GM12872 (cell line): ENCODE measurements at regions not wholly inside any gene's neighbourhood (a gene's known extent, or its start where the extent isn't known, plus 50 kb on each side); places are given as distances from the start of the nearest gene placed in this dataset.

Source experiments
- TF ChIP-seq, protein P1 (sequence below): IDR thresholded peaks from 3 replicates; pipeline ENCODE4 v1.5.1; 2011; ENCODE audit warnings: low read depth, mild to moderate bottlenecking, low read length, moderate library complexity; ENCODE audit not compliant: insufficient read depth

DNA sequence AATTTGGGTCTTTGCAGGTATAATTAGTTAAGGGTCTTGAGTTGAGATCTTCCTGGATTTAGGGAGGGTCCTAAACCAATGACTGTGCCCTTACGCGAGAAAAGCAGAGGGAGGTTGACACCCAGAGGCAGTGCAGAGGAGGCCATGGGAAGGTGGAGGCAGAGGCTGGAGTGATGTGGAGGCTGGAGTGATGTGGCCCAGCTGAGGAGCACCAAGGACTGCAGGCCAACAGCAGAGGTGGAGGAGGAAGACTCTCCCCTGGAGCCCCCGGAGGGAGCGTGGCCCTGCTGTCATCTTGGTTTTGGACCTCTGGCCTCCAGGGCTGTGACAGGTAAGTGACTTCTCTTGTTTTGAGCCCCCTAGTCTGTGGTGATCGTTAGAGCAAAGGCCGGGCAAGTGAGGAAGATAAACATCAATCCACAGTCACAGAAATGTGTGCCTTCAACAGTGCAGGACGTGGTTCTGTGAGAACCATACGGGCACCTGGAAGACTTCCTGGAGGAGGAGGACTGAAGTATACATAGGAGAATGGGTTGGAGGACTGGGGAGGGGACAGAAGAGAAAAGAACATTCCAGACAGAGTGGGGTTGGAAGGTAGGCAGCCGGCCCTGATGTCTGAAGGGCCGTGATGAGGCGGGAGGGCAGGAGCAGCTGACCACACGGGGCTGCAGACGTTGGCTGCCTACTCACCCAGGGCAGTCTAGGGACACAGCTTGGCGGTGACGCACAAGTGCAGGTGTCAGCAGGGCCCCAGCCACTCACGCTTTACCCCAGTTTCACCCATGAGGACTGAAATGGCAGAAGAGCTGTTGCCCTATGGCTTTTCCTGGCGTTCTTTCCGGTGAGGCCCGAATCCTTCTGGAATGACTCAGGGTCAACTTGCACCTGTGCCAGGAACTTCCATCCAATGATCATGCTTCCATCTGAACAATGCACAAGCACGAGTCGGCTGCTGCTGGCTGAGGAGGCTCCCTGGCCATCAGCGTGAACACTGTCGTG is 270.2 kb downstream of the CTTN start:
- TF ChIP-seq, protein P1, sequence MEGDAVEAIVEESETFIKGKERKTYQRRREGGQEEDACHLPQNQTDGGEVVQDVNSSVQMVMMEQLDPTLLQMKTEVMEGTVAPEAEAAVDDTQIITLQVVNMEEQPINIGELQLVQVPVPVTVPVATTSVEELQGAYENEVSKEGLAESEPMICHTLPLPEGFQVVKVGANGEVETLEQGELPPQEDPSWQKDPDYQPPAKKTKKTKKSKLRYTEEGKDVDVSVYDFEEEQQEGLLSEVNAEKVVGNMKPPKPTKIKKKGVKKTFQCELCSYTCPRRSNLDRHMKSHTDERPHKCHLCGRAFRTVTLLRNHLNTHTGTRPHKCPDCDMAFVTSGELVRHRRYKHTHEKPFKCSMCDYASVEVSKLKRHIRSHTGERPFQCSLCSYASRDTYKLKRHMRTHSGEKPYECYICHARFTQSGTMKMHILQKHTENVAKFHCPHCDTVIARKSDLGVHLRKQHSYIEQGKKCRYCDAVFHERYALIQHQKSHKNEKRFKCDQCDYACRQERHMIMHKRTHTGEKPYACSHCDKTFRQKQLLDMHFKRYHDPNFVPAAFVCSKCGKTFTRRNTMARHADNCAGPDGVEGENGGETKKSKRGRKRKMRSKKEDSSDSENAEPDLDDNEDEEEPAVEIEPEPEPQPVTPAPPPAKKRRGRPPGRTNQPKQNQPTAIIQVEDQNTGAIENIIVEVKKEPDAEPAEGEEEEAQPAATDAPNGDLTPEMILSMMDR = no peak

GRCh38 chr11:70669281-70669680 is 271.0 kb downstream of the CTTN start:
- TF ChIP-seq, protein P1 = no peak

DNA sequence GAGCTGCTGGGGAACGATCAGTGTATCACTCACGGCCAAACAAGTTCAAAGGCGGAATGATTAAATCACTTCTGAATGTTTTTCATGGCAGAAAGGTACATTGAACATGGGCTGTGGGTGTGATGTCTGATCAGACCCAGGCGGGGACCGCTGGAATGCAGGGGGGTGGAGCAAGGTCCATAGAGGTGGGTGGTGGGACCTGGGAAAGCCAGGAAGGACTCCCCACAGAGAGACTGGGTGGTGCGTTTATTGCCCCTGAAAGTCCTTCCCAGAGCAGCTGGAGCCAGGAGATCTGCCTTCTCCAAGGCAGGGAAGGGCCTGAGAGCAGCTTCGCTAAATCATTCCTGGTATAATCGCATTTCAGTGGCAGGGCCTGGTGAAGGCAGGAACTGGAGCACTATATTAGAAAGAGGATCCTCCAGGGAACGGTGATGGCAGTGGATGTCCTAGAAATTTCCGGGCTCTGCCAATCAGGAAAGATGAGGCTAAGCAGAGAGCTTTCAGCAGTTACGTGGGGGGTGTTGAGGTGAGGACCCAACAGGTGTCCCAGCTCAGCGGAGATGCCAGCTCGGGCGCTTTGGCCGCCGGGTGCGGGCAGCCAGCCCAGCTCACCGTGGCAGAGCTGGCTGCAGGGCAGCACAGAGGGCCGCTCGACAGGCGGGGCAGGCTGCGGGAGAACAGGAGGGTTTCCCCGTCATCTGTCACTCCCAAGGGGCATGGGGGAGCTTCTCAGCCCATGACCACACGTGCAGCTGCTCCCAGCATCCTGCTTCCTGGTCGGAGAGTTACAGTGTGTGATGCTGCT is 271.7 kb downstream of the CTTN start:
- TF ChIP-seq, protein P1 = no peak

- TF ChIP-seq, protein P1 = no peak
These were observed 272.3 kb downstream of the CTTN start for GRCh38 chr11:70670676-70671034.

DNA sequence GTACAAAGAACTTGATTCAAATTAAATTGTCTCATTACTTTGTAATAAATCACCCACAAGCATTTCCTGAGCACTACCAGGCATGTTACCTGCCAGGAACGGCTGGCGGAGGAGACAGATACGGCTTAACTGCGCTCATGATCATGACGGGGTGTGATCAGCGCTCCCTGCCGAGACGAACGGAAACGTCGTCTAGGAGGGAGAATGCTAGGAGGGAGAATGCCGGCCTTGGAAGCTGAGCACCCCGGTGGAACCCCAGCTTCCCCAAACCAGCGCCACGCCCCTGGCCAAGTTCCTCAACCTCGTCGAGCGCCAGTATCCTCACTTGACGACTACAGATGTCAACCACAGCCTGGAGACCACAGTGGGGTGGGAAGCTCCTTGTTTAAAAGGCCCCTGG is 272.8 kb downstream of the CTTN start:
- TF ChIP-seq, protein P1 = no peak

GRCh38 chr11:70671611-70672010 is 273.3 kb downstream of the CTTN start:
- TF ChIP-seq, protein P1 = no peak

DNA sequence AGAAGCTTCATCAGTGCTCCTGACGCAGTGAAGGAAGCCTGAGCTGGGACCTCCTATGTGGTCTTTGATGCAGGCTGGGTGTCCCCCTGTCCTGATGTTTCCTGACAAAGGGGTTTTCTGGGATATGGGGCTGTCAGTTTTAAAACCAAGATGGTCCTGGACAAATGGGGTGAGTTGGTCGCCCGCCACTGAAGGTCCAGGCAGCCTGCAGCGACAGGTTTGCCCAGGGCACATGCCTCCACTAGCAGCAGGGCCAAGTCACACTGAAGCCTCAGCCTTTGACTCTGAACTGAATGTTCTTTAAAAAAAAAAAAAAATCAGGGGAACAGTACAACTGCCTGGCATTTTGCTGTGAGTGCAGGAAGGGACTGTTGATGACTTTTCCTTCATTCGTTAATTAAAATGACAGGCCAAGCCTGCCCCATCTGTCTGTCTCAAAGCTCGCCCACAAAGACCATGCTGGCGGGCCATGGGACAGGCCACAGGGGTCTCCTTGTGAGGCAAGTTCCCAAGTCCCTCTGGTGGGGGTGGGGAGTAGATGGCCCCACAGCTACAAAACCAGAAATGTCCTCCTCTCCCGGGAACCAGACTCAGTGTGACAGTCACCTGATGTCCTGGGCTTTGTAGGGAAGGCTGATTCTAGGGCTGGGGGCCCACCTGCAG is 274.8 kb downstream of the CTTN start:
- TF ChIP-seq, protein P1 = no peak
